ENCODE measurements at regions not wholly inside any gene's neighbourhood (a gene's known extent, or its start where the extent isn't known, plus 50 kb on each side); places are given as distances from the start of the nearest gene placed in this dataset.

DNA sequence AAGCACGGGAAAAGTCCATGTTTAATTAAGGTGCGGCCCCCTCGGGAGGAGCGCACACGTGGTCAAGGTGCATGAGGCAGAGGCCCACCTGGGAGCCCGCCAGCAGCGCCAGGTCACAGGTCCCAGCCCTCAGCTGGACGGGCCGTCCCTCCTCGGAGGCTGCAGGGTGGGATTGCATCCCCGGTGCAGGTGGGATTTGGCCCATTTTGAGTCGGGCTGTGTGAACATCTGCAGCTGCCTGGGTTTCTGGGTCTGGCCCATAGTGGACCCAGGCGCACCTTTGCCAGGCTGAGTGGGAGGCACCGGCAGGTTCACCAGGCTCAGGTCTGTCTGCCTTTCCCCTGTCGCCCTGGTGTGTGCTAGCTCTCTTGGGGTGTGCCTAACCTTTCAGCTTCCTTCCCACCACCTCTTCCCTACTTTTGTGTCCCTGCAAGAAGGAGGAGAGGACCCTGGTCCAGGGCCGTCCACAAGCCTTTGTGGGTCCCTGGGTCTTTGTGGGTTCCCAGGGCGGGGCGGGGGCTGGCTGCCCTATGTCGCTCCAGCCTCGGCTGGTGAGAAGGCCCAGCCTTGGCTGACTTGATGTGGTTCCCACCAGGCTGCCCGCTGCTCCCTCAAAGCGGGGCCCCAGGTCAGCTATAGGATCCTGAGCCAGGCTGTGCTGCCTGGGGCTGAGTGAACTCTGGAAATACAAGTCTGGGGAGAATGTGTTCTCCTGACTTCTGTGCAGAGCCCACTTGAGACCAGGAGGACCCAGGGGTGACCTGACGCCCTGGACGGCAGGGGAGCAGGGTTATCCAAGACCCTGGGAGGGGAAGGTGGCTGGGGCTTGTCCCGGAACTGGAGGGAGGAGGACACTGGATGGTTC is 186.7 kb upstream of the SHH start:
- H3K27me3 ChIP-seq (replicated peaks; ENCODE audit: insufficient read depth), result no peaks in the 10 kb centered on the region

DNA sequence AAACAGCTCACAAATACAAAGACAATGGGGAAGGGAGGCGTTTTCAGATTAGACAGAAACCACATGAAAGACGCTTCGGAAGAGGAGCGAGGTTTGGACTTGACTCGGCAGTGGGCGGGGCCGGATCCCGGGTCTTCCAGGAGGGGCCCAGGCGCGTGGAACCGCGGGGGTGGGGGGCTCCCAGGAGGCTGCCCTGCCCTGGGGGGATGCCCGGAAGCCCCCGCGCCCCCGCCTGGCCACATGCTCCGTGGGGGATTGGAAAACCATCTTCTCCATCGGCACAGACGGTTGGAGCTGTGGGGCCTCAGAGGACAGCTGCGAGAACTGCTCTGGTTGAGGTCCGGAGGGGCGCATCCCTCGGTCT is 186.0 kb upstream of the SHH start:
- Histone ChIP-seq H3K36me3 (ENCODE audit: low read depth) (no peaks in the 10 kb centered on the region), H3K9me2 (ENCODE audit: insufficient read depth) (no peaks in the 10 kb centered on the region), H3K9ac (no peak overlapping the region), H3K79me2 (ENCODE audit: insufficient read depth) (no peaks in the 10 kb centered on the region), H3K27ac (no peak overlapping the region), H4K20me1 (ENCODE audit: insufficient read depth) (no peaks in the 10 kb centered on the region), H3K4me1 (ENCODE audit: insufficient read depth) (no peaks in the 10 kb centered on the region), H3K9me3 (ENCODE audit: low read depth) (no peaks in the 10 kb centered on the region), H3F3A (ENCODE audit: insufficient read depth) (no peaks in the 10 kb centered on the region), H3K4me3 (no peak overlapping the region), H3K4me2 (ENCODE audit: unreplicated experiment) (no peak overlapping the region), H2AFZ (no peak overlapping the region), H3K27me3 (replicated peaks; ENCODE audit: insufficient read depth) (no peaks in the 10 kb centered on the region)
- TF ChIP-seq EZH2phosphoT487 (IDR thresholded peaks at IDR 0.05; ENCODE audit: insufficient read depth, low read depth), result no peak
- TF ChIP-seq EZH2 (IDR thresholded peaks at IDR 0.05; ENCODE audit: insufficient read depth, poor library complexity, severe bottlenecking), result no peak
- WGBS, 2 experiments (ENCODE audit: low coverage in 1 of 2, low lambda C conversion rate in 2 of 2, missing lambda C conversion rate in 2 of 2), result 48 to 50% methylated on average over 20 to 23 of the region's 23 CpGs
- in situ Hi-C loops (cut with MboI), result no loop called here
- no peak for DNase-seq

More for the DNA sequence above, 186.7 kb upstream of the SHH start:
- H3K4me2 ChIP-seq (ENCODE audit: unreplicated experiment), result no peak overlapping the region
- no peak overlapping the region for H3K4me3 ChIP-seq
- no peaks in the 10 kb centered on the region for H3K4me1 ChIP-seq (ENCODE audit: insufficient read depth)
- H2AFZ ChIP-seq, result no peak overlapping the region
- no peaks in the 10 kb centered on the region for H3K79me2 ChIP-seq (ENCODE audit: insufficient read depth)
- TF ChIP-seq EZH2phosphoT487 (IDR thresholded peaks at IDR 0.05; ENCODE audit: insufficient read depth, low read depth) (no peak), EZH2 (IDR thresholded peaks at IDR 0.05; ENCODE audit: insufficient read depth, poor library complexity, severe bottlenecking) (no peak)
- H3K36me3 ChIP-seq (ENCODE audit: low read depth), result no peaks in the 10 kb centered on the region
- no peaks in the 10 kb centered on the region for H3K9me2 ChIP-seq (ENCODE audit: insufficient read depth)
- H3K9ac ChIP-seq, result no peak overlapping the region
- H3F3A ChIP-seq (ENCODE audit: insufficient read depth), result no peaks in the 10 kb centered on the region
- H3K9me3 ChIP-seq (ENCODE audit: low read depth), result no peaks in the 10 kb centered on the region
- WGBS, 2 experiments (ENCODE audit: low coverage in 1 of 2, low lambda C conversion rate in 2 of 2, missing lambda C conversion rate in 2 of 2), result 41 to 53% methylated on average over 22 to 24 of the region's 25 CpGs
- H3K27ac ChIP-seq, result no peak overlapping the region
- no peak for DNase-seq
- in situ Hi-C loops (cut with MboI), result no loop called here
- H4K20me1 ChIP-seq (ENCODE audit: insufficient read depth), result no peaks in the 10 kb centered on the region

DNA sequence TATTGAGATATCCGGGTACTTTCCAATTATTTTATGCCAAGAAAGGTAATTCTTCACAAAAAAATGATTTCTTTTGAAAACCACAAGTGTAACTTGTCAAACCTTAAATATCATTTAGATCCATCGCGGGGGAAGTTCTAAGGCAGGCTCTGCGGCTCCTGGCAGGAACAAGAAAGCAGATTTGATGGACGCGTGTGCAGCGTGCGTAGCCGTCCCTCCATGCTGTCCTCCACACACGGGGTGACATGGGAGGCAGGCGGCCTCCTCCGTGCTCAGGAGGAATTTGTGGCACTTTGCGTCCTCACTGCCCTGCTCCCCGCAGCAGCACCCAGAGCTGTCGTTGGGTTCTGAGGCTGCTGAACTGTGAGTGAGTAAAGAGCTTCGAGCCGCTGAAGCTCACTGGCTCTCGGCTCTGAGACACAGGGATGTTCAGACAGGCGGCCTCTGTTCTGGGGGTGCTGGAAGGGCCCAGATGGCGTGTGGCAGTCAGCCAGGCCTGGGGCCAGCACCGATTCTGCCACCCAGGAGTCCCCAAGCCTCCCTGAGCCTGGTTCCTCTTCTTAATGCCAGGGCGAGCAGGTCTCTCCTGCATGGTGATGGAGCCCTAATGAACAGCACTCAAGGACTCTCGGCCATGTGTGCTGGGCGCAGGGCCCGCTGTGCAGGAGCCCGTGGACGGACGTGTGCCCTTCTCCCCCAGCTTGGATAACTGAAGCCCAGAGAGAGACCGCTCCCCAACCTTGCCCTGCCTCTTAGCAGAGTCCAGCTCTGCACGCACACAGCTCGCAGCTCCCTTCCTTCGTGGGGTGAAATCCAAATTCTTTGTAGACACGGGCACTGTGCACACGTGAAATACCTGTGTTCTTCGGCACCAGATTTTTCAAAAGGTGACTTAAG is 185.4 kb upstream of the SHH start:
- no peaks in the 10 kb centered on the region for H3K9me3 ChIP-seq (ENCODE audit: low read depth)
- H3K36me3 ChIP-seq (ENCODE audit: low read depth), result no peaks in the 10 kb centered on the region
- 50 to 59% methylated on average over 35 of the region's 35 CpGs for WGBS, 2 experiments (ENCODE audit: low coverage in 1 of 2, low lambda C conversion rate in 2 of 2, missing lambda C conversion rate in 2 of 2)
- no peak overlapping the region for H3K9ac ChIP-seq
- H3K9me2 ChIP-seq (ENCODE audit: insufficient read depth), result no peaks in the 10 kb centered on the region
- H3K4me2 ChIP-seq (ENCODE audit: unreplicated experiment), result no peak overlapping the region
- H3K4me3 ChIP-seq, result no peak overlapping the region
- H2AFZ ChIP-seq, result no peak overlapping the region
- H4K20me1 ChIP-seq (ENCODE audit: insufficient read depth), result no peaks in the 10 kb centered on the region
- no peaks in the 10 kb centered on the region for H3K4me1 ChIP-seq (ENCODE audit: insufficient read depth)
- no peak for TF ChIP-seq EZH2phosphoT487 (IDR thresholded peaks at IDR 0.05; ENCODE audit: insufficient read depth, low read depth)
- no peak for TF ChIP-seq EZH2 (IDR thresholded peaks at IDR 0.05; ENCODE audit: insufficient read depth, poor library complexity, severe bottlenecking)
- DNase-seq, result no peak
- H3K27me3 ChIP-seq (replicated peaks; ENCODE audit: insufficient read depth), result no peaks in the 10 kb centered on the region
- H3F3A ChIP-seq (ENCODE audit: insufficient read depth), result no peaks in the 10 kb centered on the region
- H3K79me2 ChIP-seq (ENCODE audit: insufficient read depth), result no peaks in the 10 kb centered on the region
- in situ Hi-C loops (cut with MboI), result no loop called here
- no peak overlapping the region for H3K27ac ChIP-seq

DNA sequence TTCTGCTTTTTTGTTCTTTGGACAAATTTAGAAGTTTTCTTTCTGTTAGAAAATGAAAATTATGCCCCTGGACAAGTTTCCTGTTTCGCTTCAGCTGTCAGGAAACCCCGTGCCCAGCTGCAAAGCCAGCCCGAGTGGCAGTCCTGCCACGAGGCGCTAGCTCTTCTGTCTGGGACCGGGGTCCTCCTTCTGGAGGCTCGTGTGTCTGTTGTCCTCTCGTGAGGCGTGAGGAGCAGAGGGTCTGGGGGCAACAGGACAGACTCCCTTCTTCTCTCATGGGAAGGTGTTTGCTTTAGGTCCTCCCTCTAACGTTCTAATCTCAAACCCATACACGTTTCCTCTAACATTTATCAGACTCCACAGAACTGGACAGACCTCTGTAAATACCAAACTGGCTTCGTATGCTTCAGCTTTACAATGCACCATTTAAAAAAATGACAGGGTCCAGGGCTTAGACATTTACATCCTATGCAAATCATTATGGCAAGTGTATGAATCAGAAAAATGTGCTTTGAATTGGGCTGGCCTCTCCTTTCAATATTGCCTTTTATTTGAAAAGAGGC is 184.5 kb upstream of the SHH start:
- DNase-seq, result no peak
- Histone ChIP-seq H3F3A (ENCODE audit: insufficient read depth) (no peaks in the 10 kb centered on the region), H3K4me3 (no peak overlapping the region), H3K27ac (no peak overlapping the region), H4K20me1 (ENCODE audit: insufficient read depth) (no peaks in the 10 kb centered on the region), H3K36me3 (ENCODE audit: low read depth) (no peaks in the 10 kb centered on the region), H3K9me2 (ENCODE audit: insufficient read depth) (no peaks in the 10 kb centered on the region), H3K9me3 (ENCODE audit: low read depth) (no peaks in the 10 kb centered on the region), H2AFZ (no peak overlapping the region), H3K4me1 (ENCODE audit: insufficient read depth) (no peaks in the 10 kb centered on the region), H3K79me2 (ENCODE audit: insufficient read depth) (no peaks in the 10 kb centered on the region), H3K27me3 (replicated peaks; ENCODE audit: insufficient read depth) (no peaks in the 10 kb centered on the region), H3K9ac (no peak overlapping the region), H3K4me2 (ENCODE audit: unreplicated experiment) (no peak overlapping the region)
- 12 to 13% methylated on average over 12 of the region's 12 CpGs for WGBS, 2 experiments (ENCODE audit: low coverage in 1 of 2, low lambda C conversion rate in 2 of 2, missing lambda C conversion rate in 2 of 2)
- in situ Hi-C loops (cut with MboI), result no loop called here
- TF ChIP-seq EZH2 (IDR thresholded peaks at IDR 0.05; ENCODE audit: insufficient read depth, poor library complexity, severe bottlenecking) (no peak), EZH2phosphoT487 (IDR thresholded peaks at IDR 0.05; ENCODE audit: insufficient read depth, low read depth) (no peak)

All from GM23248 (cell line).